Sigmoid colon (tissue), 6 donors: ENCODE measurements at regions not wholly inside any gene's neighbourhood (a gene's known extent, or its start where the extent isn't known, plus 50 kb on each side); places are given as distances from the start of the nearest gene placed in this dataset.
A peak's percentile ranks its signal among the peaks of the same experiment; 100 is the strongest.

Source experiments
- DNase-seq: peaks from one replicate; pipeline ENCODE4 v3.0.0-alpha.2; 2019
- H3K27ac ChIP-seq, 4 donors: fragments of 200-600 bp; sonication (generic); one replicate each; pipeline ENCODE4 v1.5.1; 2016 to 2019; ENCODE audit warnings: mild to moderate bottlenecking in 1 of 4
- H3K27me3 ChIP-seq, 3 donors: fragments of 200-600 bp; sonication (generic); one replicate each; pipeline ENCODE4 v1.5.1; 2019; ENCODE audit warnings: mild to moderate bottlenecking in 1 of 3
- H3K36me3 ChIP-seq, 4 donors: fragments of 200-600 bp; sonication (generic); one replicate each; pipeline ENCODE4 v1.5.1; 2016 to 2019
- H3K4me1 ChIP-seq, 4 donors: fragments of 200-600 bp; sonication (generic); one replicate each; pipeline ENCODE4 v1.5.1; 2017 to 2019
- H3K4me3 ChIP-seq, 4 donors: fragments of 200-600 bp; sonication (generic); one replicate each; pipeline ENCODE4 v1.5.1; 2017 to 2019; ENCODE audit warnings: mild to moderate bottlenecking in 2 of 4, moderate library complexity in 1 of 4
- H3K9me3 ChIP-seq, 4 donors: fragments of 200-600 bp in 3 of 4; sonication (generic) in 3 of 4; one replicate each; pipeline versions ENCODE4 v1.5.1 to v1.6.1; 2013 to 2019
- EP300 ChIP-seq, 4 donors: sonication (generic); formaldehyde crosslinking; IDR thresholded peaks; one replicate each; pipeline ENCODE4 v1.6.1; 2017; ENCODE audit warnings: antibody characterized with exemption in 4 of 4
- POLR2A ChIP-seq, 2 donors: fragments of 450-650 bp; IDR thresholded peaks; one replicate each; pipeline ENCODE4 v1.6.1; 2016; ENCODE audit warnings: antibody characterized with exemption in 2 of 2, mild to moderate bottlenecking in 2 of 2, moderate library complexity in 2 of 2
- POLR2AphosphoS5 ChIP-seq, 4 donors: sonication (generic); formaldehyde crosslinking; IDR thresholded peaks; one replicate each; pipeline ENCODE4 v1.6.1; 2017; ENCODE audit warnings: antibody characterized with exemption in 4 of 4
- WGBS, 2 donors: extraction: QIAGEN DNeasy Blood & Tissue Kit; methylation state at CpG; one replicate each; pipeline ENCODE4 v1.1.7; 2013; 5-methylcytosine and 5-hydroxymethylcytosine counted together
- intact Hi-C: fragments of 100-400 bp; cut with DNase I; formaldehyde crosslinking; loops from one replicate; pipeline ENCODE4 v1.15.1; 2023
- TF ChIP-seq, protein P1 (sequence below), 4 experiments: fragments of 450-650 bp in 3 of 4; fragments of 200-600 bp in 1 of 4; IDR thresholded peaks; one replicate each; pipeline ENCODE4 v1.5.1; 2016 to 2019; ENCODE audit warnings: antibody characterized with exemption in 4 of 4, mild to moderate bottlenecking in 3 of 4, moderate library complexity in 2 of 4
- donor health status: healthy with polysubstance abuse.
- donor health status: healthy.

GRCh38 chr9:73074176-73074708 is 77.4 kb upstream of the ANXA1 start:
- peak overlapping the region; percentile 28 to 77 (median 55) for H3K27ac ChIP-seq
- H3K36me3 ChIP-seq, result no peaks in the 10 kb centered on the region
- intact Hi-C loops, result loop anchor here (10.0 kb wide), 1 partner anchor 1159 kb away; the partner anchor contains the start of genes ABHD17B and C9orf85
- DNase-seq, result no peak
- H3K4me3 ChIP-seq, result no peak overlapping the region
- no peaks in the 10 kb centered on the region for H3K27me3 ChIP-seq
- H3K9me3 ChIP-seq, result no peaks in the 10 kb centered on the region
- TF ChIP-seq, protein P1, sequence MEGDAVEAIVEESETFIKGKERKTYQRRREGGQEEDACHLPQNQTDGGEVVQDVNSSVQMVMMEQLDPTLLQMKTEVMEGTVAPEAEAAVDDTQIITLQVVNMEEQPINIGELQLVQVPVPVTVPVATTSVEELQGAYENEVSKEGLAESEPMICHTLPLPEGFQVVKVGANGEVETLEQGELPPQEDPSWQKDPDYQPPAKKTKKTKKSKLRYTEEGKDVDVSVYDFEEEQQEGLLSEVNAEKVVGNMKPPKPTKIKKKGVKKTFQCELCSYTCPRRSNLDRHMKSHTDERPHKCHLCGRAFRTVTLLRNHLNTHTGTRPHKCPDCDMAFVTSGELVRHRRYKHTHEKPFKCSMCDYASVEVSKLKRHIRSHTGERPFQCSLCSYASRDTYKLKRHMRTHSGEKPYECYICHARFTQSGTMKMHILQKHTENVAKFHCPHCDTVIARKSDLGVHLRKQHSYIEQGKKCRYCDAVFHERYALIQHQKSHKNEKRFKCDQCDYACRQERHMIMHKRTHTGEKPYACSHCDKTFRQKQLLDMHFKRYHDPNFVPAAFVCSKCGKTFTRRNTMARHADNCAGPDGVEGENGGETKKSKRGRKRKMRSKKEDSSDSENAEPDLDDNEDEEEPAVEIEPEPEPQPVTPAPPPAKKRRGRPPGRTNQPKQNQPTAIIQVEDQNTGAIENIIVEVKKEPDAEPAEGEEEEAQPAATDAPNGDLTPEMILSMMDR (IDR thresholded peaks at IDR 0.05), result no peak
- TF ChIP-seq POLR2A (IDR thresholded peaks at IDR 0.05), result no peak
- no peak for TF ChIP-seq POLR2AphosphoS5 (IDR thresholded peaks at IDR 0.05)
- TF ChIP-seq EP300 (IDR thresholded peaks at IDR 0.05), result no peak
- H3K4me1 ChIP-seq, result peaks cover 0 to 45% (median 33%) of the 10 kb centered on the region in 4 donors
- 75 to 84% methylated on average over 2 of the region's 2 CpGs for whole genome bisulfite sequencing, 2 donors

DNA sequence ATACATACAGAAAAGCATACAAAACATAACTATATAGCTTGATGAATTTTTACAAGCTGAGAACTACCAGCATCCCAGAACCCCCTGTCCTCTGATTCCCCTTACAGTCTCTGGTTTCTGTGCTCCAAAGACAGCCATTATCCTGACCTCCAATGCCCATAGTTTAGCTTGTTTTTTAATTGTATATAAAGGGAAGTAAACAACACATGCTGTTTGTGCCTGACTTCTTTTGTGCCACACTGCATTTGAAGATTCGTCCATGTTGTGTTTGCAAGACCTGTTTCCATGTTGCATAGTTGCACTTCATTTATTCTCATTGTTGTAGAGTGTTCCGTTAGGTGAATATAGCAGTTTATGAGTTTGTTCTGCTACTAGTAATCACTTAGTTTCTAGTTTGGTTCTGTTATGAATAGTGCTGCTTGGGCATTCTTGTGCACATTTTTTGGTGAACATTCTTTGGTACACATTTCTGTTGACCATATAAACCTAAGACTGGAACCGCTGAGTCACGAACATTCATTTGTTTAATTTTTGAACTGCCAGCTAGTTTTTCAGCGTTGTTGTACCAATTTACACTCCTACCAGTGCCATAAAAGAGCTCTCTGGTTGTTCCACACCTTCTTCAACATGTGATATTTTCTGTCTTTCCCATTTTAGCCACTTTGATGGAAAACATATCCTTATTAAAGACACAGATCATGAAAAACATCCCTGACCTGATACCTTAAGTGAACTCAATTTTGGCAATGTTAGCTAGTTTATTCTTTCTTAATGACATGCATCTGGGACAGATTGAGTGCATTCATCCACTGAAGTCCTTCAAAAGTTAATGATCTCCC is 78.1 kb upstream of the ANXA1 start:
- no peak overlapping the region for H3K4me3 ChIP-seq
- no peak for DNase-seq
- no peaks in the 10 kb centered on the region for H3K27me3 ChIP-seq
- intact Hi-C loops, result loop anchor here (10.0 kb wide), 1 partner anchor 1159 kb away; the partner anchor contains the start of genes ABHD17B and C9orf85
- no peaks in the 10 kb centered on the region for H3K36me3 ChIP-seq
- TF ChIP-seq EP300 (IDR thresholded peaks at IDR 0.05) (no peak), POLR2AphosphoS5 (IDR thresholded peaks at IDR 0.05) (no peak), POLR2A (IDR thresholded peaks at IDR 0.05) (no peak)
- TF ChIP-seq, protein P1 (IDR thresholded peaks at IDR 0.05), result no peak
- peak overlapping the region; percentile 28 to 77 (median 55) for H3K27ac ChIP-seq
- 46 to 75% methylated on average over 5 of the region's 5 CpGs for WGBS, 2 donors
- H3K9me3 ChIP-seq, result no peaks in the 10 kb centered on the region
- H3K4me1 ChIP-seq, result peaks cover 0 to 44% (median 33%) of the 10 kb centered on the region in 4 donors

DNA sequence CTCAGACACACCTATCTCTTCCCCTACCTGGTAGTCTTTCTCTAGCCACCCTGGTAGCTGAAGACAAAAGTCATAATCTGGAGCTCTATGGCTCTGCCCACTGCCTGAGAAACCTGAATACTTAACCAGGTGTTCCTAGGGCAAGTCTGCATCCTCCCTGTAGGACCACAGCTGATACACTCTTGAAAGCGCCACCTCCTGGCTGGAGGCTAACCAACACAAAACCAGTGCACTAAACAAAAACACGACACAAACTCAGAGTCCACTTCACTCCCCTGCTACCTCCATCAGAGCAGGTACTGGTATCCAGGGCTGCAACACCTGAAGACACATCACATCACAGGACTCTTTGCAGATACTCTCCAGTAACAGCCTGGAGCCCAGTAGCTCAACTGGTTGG is 84.6 kb upstream of the ANXA1 start:
- no peaks in the 10 kb centered on the region for H3K36me3 ChIP-seq
- H3K4me3 ChIP-seq, result no peak overlapping the region
- no peaks in the 10 kb centered on the region for H3K9me3 ChIP-seq
- DNase-seq, result no peak
- intact Hi-C loops, result no loop called here
- no peak for TF ChIP-seq POLR2AphosphoS5 (IDR thresholded peaks at IDR 0.05)
- no peak for TF ChIP-seq POLR2A (IDR thresholded peaks at IDR 0.05)
- TF ChIP-seq EP300 (IDR thresholded peaks at IDR 0.05), result no peak
- TF ChIP-seq, protein P1 (IDR thresholded peaks at IDR 0.05), result no peak
- H3K27me3 ChIP-seq, result no peaks in the 10 kb centered on the region
- H3K4me1 ChIP-seq, result no peaks in the 10 kb centered on the region
- H3K27ac ChIP-seq, result no peak overlapping the region
- 94 to 96% methylated on average over 2 of the region's 2 CpGs for WGBS, 2 donors

GRCh38 chr9:73065439-73065838 is 86.2 kb upstream of the ANXA1 start:
- no peak for TF ChIP-seq POLR2AphosphoS5 (IDR thresholded peaks at IDR 0.05)
- TF ChIP-seq, protein P1 (IDR thresholded peaks at IDR 0.05), result no peak
- TF ChIP-seq EP300 (IDR thresholded peaks at IDR 0.05), result no peak
- no peak for TF ChIP-seq POLR2A (IDR thresholded peaks at IDR 0.05)
- Histone ChIP-seq H3K36me3 (no peaks in the 10 kb centered on the region), H3K27ac (no peak overlapping the region), H3K9me3 (no peaks in the 10 kb centered on the region), H3K4me3 (no peak overlapping the region), H3K4me1 (peaks cover 0 to 9% (median 7%) of the 10 kb centered on the region in 4 donors), H3K27me3 (no peaks in the 10 kb centered on the region)
- DNase-seq, result no peak
- 92 to 95% methylated on average over 6 of the region's 6 CpGs for WGBS, 2 donors
- intact Hi-C loops, result no loop called here
